ENCODE measurements at regions not wholly inside any gene's neighbourhood (a gene's known extent, or its start where the extent isn't known, plus 50 kb on each side); places are given as distances from the start of the nearest gene placed in this dataset.

DNA sequence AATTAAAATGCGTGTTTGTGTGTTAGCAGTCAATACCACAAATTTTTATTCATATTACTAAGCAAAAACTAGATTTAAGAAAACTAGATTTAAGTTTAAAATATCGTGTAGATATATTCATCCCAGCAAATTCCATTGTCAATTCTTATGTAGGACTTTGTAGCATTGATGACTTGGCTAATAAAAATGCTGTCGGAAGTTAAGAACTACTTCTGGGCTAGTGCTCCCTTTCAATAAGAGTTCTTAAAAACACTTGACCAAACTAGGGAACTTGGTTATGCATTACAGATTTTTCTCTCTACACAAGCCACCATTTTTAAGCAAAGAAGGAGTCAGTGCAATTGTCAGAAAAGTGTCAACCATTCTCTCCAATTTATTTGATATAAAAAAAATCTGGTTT lies 68.7 kb upstream of the RAD23B start:
- intact Hi-C loops (cut with micrococcal nuclease) = no loop called here
- H3K9me3 Mint-ChIP-seq = peaks cover 4% of the 10 kb centered on the region
- peaks cover 13% of the 10 kb centered on the region for H3K4me1 Mint-ChIP-seq
- no peaks in the 10 kb centered on the region for H3K36me3 Mint-ChIP-seq (ENCODE audit: low read depth)
- DNase-seq = no peak
- no peak overlapping the region for H3K4me3 Mint-ChIP-seq
- H3K27ac Mint-ChIP-seq = no peak overlapping the region
- peaks cover 4% of the 10 kb centered on the region for H3K27me3 Mint-ChIP-seq

GRCh38 chr9:107214915-107215314 lies 68.2 kb upstream of the RAD23B start:
- intact Hi-C loops (cut with micrococcal nuclease) = no loop called here
- Mint-ChIP-seq H3K4me3 (no peak overlapping the region), H3K4me1 (peaks cover 13% of the 10 kb centered on the region), H3K27me3 (peaks cover 2% of the 10 kb centered on the region), H3K36me3 (ENCODE audit: low read depth) (no peaks in the 10 kb centered on the region), H3K27ac (no peak overlapping the region), H3K9me3 (peaks cover 4% of the 10 kb centered on the region)
- DNase-seq = no peak

DNA sequence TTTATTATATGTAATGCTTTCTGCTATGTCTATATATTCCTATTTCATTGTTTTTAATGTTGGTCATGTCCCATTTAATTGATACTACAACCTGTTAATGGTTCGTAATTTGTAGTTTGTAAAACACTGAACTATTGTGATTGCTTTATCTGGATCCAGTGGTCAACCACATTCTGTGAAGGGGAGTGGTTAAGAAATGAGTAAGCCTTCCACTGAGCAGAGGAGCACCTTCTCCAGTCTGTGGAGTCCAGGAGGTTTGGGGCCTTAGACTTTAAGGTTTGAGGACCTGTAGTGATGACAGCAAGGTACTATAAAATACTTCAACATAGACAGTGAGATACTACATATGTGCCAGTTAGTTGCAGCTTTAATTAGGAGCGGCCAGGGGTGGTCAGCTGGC lies 67.7 kb upstream of the RAD23B start:
- H3K4me3 Mint-ChIP-seq = no peak overlapping the region
- intact Hi-C loops (cut with micrococcal nuclease) = no loop called here

GRCh38 chr9:107216329-107216728 lies 66.8 kb upstream of the RAD23B start:
- no peaks in the 10 kb centered on the region for H3K36me3 Mint-ChIP-seq (ENCODE audit: low read depth)
- peaks cover 13% of the 10 kb centered on the region for H3K4me1 Mint-ChIP-seq
- peaks cover under 1% of the 10 kb centered on the region for H3K27me3 Mint-ChIP-seq
- peaks cover 4% of the 10 kb centered on the region for H3K9me3 Mint-ChIP-seq
- intact Hi-C loops (cut with micrococcal nuclease) = no loop called here
- no peak for DNase-seq
- H3K4me3 Mint-ChIP-seq = no peak overlapping the region
- H3K27ac Mint-ChIP-seq = no peak overlapping the region

More for the DNA sequence above, 67.7 kb upstream of the RAD23B start:
- H3K9me3 Mint-ChIP-seq = peaks cover 4% of the 10 kb centered on the region
- H3K4me1 Mint-ChIP-seq = peaks cover 13% of the 10 kb centered on the region
- no peaks in the 10 kb centered on the region for H3K27me3 Mint-ChIP-seq
- no peak overlapping the region for H3K27ac Mint-ChIP-seq
- no peaks in the 10 kb centered on the region for H3K36me3 Mint-ChIP-seq (ENCODE audit: low read depth)
- no peak for DNase-seq

DNA sequence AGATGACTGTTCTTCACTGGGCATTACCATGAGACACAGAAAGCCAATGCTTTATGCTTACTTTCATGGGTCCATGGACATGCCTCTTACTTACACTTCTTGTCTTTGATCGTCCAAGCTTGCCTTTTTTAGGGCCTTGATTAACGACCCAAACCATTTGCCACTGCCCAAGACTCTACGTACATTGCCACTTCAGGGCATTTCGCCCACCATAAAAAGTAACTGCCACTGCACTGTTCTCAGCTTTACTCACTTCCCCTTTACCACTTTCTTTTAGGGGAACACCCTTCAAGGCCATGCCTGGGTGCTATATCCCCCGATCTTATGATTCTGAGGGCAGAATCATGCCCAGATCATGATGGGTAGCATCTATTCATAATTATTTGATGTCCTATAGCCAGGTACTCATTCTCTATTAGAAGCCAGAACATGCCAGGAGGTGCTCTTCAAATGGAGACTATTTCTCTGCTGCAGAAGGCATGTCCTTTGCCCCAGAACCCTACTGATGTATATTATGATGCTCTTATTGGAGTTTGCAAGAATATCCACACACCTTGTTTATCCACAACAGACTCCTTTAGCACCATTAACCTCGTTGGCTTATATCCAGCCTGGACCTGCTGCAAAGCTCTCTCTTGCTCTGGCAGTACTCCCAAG lies 64.1 kb upstream of the RAD23B start:
- Mint-ChIP-seq H3K4me1 (peaks cover 2% of the 10 kb centered on the region), H3K27me3 (peaks cover 4% of the 10 kb centered on the region), H3K4me3 (no peak overlapping the region), H3K9me3 (peaks cover 4% of the 10 kb centered on the region), H3K27ac (no peak overlapping the region), H3K36me3 (ENCODE audit: low read depth) (no peaks in the 10 kb centered on the region)
- no peak for DNase-seq
- intact Hi-C loops (cut with micrococcal nuclease) = no loop called here

GRCh38 chr9:107219486-107220077 lies 63.5 kb upstream of the RAD23B start:
- H3K27ac Mint-ChIP-seq = no peak overlapping the region
- peaks cover 4% of the 10 kb centered on the region for H3K27me3 Mint-ChIP-seq
- no peak for DNase-seq
- intact Hi-C loops (cut with micrococcal nuclease) = no loop called here
- no peak overlapping the region for H3K4me3 Mint-ChIP-seq
- no peaks in the 10 kb centered on the region for H3K36me3 Mint-ChIP-seq (ENCODE audit: low read depth)
- H3K4me1 Mint-ChIP-seq = peaks cover 2% of the 10 kb centered on the region
- H3K9me3 Mint-ChIP-seq = peaks cover 4% of the 10 kb centered on the region

GRCh38 chr9:107221321-107221720 lies 61.8 kb upstream of the RAD23B start:
- Mint-ChIP-seq H3K27me3 (peaks cover 7% of the 10 kb centered on the region), H3K27ac (no peak overlapping the region), H3K36me3 (ENCODE audit: low read depth) (no peaks in the 10 kb centered on the region)

DNA sequence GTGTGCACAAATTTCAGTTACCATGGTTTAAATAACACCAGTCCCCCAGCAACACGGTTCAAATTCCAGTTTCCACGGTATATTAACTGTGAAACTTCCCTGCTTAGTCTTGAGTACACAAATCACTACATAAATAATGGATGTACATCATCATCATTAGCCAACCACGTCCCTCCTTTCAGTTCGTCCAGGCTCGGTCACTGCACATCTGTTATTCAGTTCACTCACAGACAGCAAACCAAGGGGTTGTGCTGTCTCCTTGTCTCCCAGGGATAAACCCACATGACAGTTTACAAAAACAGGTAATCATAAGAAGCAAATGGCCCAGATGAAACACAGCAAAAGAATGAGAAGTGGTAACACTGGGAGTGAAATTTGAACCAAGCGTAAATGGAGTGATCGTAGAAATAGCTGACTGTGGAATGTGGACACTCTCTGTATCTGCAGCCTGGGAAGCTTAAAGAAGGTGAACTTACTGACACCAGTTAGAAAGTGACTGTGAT lies 61.0 kb upstream of the RAD23B start:
- Mint-ChIP-seq H3K27ac (no peak overlapping the region), H3K9me3 (peaks cover 4% of the 10 kb centered on the region), H3K4me1 (no peaks in the 10 kb centered on the region), H3K27me3 (peaks cover 12% of the 10 kb centered on the region), H3K36me3 (ENCODE audit: low read depth) (no peaks in the 10 kb centered on the region), H3K4me3 (no peak overlapping the region)
- DNase-seq = no peak
- intact Hi-C loops (cut with micrococcal nuclease) = no loop called here

More at GRCh38 chr9:107221321-107221720, 61.8 kb upstream of the RAD23B start:
- no peaks in the 10 kb centered on the region for H3K4me1 Mint-ChIP-seq
- intact Hi-C loops (cut with micrococcal nuclease) = no loop called here
- no peak overlapping the region for H3K4me3 Mint-ChIP-seq
- no peak for DNase-seq
- H3K9me3 Mint-ChIP-seq = peaks cover 4% of the 10 kb centered on the region

- Mint-ChIP-seq H3K4me1 (no peaks in the 10 kb centered on the region), H3K27me3 (peaks cover 15% of the 10 kb centered on the region)
- intact Hi-C loops (cut with micrococcal nuclease) = no loop called here
These were observed 59.7 kb upstream of the RAD23B start for GRCh38 chr9:107223381-107223780.

GRCh38 chr9:107224252-107224651 lies 58.8 kb upstream of the RAD23B start:
- Mint-ChIP-seq H3K27ac (no peak overlapping the region), H3K27me3 (peaks cover 16% of the 10 kb centered on the region), H3K36me3 (ENCODE audit: low read depth) (no peaks in the 10 kb centered on the region), H3K4me3 (no peak overlapping the region), H3K4me1 (no peaks in the 10 kb centered on the region), H3K9me3 (no peaks in the 10 kb centered on the region)
- intact Hi-C loops (cut with micrococcal nuclease) = no loop called here
- DNase-seq = no peak

More at GRCh38 chr9:107223381-107223780, 59.7 kb upstream of the RAD23B start:
- no peak for DNase-seq
- no peak overlapping the region for H3K27ac Mint-ChIP-seq
- H3K4me3 Mint-ChIP-seq = no peak overlapping the region
- no peaks in the 10 kb centered on the region for H3K36me3 Mint-ChIP-seq (ENCODE audit: low read depth)
- peaks cover 4% of the 10 kb centered on the region for H3K9me3 Mint-ChIP-seq

DNA sequence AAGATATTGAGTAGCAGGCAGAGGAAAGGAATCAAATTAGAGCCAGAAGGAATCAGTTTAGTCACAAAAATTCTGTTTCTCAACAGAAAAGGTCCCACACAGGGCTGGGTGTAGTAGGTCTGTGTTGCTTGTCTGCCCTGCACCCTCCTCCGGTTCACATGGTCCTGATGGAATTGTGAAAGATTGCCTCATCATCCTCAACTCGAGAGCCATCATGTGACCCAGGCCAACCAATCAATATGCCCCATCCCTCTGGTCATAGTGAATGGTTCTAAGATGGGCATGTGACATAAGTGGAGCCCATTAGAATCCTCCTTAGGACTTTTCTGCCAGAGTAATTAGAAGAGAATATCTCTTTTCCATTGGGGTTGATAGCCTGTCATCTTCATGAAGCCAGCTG lies 56.7 kb upstream of the RAD23B start:
- intact Hi-C loops (cut with micrococcal nuclease) = no loop called here
- H3K4me3 Mint-ChIP-seq = no peak overlapping the region
- H3K36me3 Mint-ChIP-seq (ENCODE audit: low read depth) = no peaks in the 10 kb centered on the region
- H3K27me3 Mint-ChIP-seq = peaks cover 30% of the 10 kb centered on the region
- no peak overlapping the region for H3K27ac Mint-ChIP-seq
- no peaks in the 10 kb centered on the region for H3K4me1 Mint-ChIP-seq
- H3K9me3 Mint-ChIP-seq = no peaks in the 10 kb centered on the region
- DNase-seq = no peak

- no peak overlapping the region for H3K27ac Mint-ChIP-seq
- no peaks in the 10 kb centered on the region for H3K9me3 Mint-ChIP-seq
- H3K4me3 Mint-ChIP-seq = no peak overlapping the region
- peaks cover 34% of the 10 kb centered on the region for H3K27me3 Mint-ChIP-seq
- no peaks in the 10 kb centered on the region for H3K4me1 Mint-ChIP-seq
- intact Hi-C loops (cut with micrococcal nuclease) = no loop called here
- H3K36me3 Mint-ChIP-seq (ENCODE audit: low read depth) = no peaks in the 10 kb centered on the region
- no peak for DNase-seq
These were observed 55.3 kb upstream of the RAD23B start for GRCh38 chr9:107227774-107228173.

DNA sequence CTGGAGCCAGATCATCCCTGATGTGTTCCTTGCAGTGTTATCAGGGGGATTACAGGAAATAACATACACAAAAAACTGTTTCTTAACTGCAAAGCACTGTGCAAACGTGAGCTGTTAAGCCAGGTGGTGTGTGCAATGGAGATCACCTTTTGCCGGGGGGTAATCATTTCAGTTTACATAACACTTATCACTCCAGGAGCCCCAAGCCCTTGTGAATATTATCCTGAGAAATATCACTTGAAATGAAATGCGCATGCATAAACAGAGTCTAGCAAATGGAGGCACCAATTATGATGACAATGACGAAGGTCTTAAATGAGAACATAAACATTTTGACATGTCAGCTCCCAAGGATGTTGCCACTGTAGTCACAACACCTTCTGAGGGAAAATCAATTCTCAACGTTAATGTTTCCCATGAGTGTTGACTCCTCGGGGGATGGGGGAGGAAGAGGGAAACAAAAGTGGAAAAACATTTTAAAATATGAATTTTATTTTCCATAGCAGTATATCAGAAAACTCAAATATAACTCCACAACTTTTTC lies 54.5 kb upstream of the RAD23B start:
- Mint-ChIP-seq H3K36me3 (ENCODE audit: low read depth) (no peaks in the 10 kb centered on the region), H3K9me3 (no peaks in the 10 kb centered on the region), H3K4me3 (no peak overlapping the region), H3K4me1 (no peaks in the 10 kb centered on the region), H3K27ac (no peak overlapping the region), H3K27me3 (peaks cover 35% of the 10 kb centered on the region)
- intact Hi-C loops (cut with micrococcal nuclease) = no loop called here
- no peak for DNase-seq

GRCh38 chr9:107229241-107229741 lies 53.8 kb upstream of the RAD23B start:
- H3K36me3 Mint-ChIP-seq (ENCODE audit: low read depth) = no peaks in the 10 kb centered on the region
- no peaks in the 10 kb centered on the region for H3K9me3 Mint-ChIP-seq
- no peak for DNase-seq
- H3K4me1 Mint-ChIP-seq = no peaks in the 10 kb centered on the region
- H3K27me3 Mint-ChIP-seq = peaks cover 35% of the 10 kb centered on the region
- no peak overlapping the region for H3K4me3 Mint-ChIP-seq
- intact Hi-C loops (cut with micrococcal nuclease) = no loop called here
- H3K27ac Mint-ChIP-seq = no peak overlapping the region

Data from activated CD4-positive, alpha-beta T cell treated with anti-CD3 and anti-CD28 coated beads, Interleukin-2, amount 10 ng/mL, durations not matched to agents 24 days and 14 days (primary cell).